ENCODE measurements at regions not wholly inside any gene's neighbourhood (a gene's known extent, or its start where the extent isn't known, plus 50 kb on each side); places are given as distances from the start of the nearest gene placed in this dataset.

DNA sequence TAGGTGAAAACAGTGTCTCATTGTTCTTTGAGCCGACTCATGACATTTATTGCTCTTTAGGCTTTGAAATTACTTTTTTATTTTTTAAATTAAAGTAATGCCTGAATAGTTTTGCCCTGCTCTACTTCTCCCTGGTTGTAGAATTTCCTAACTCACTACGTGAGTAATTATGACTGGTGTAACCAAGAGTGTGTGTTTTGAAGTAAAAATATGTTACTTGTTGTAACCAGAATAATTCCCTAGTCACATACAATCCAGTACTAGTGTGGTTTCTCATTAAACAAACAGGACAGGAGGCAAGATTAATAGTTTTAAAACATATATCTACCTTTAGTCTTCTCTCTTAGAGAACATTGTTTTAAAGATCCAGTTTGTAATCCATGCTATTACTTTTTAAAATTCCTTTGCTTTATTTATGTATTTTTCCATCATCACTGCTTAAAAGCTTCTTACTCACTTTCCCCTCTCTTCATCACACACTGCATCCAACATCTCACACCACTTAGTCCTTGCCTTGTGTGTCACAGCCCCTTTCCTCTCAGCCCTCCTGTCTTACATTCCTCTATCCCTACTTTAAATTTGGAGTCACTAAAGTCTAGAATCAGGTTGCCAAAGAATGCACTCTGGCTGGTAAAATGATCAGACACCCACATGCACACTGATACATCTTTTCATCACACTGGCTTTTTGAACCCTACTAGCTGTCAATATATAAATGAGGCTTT, 219.7 kb downstream of the WNT5A start:
- TF ChIP-seq JUN (CRISPR knock-in tag; IDR thresholded peaks at IDR 0.05) (no peak), CREM (CRISPR knock-in tag; IDR thresholded peaks at IDR 0.05) (no peak), GABPB1 (CRISPR knock-in tag; IDR thresholded peaks at IDR 0.05) (no peak)
